ENCODE measurements at regions not wholly inside any gene's neighbourhood (a gene's known extent, or its start where the extent isn't known, plus 50 kb on each side); places are given as distances from the start of the nearest gene placed in this dataset.

GRCh38 chr3:21049334-21050062 lies 701.5 kb downstream of the ZNF385D start:
- WGBS, 5 donors: 73 to 82% (median 77%) methylated on average over 7 of the region's 7 CpGs
- Histone ChIP-seq H3K9me3 (peaks cover 0 to 6% (median 0%) of the 10 kb centered on the region in 8 donors), H3K4me3 (no peak overlapping the region), H3K27ac (no peak overlapping the region), H3K27me3 (replicated peaks in 1 of 7) (no peaks in the 10 kb centered on the region), H3K36me3 (no peaks in the 10 kb centered on the region), H3K4me1 (no peaks in the 10 kb centered on the region)
- no peak for DNase-seq
- TF ChIP-seq CTCF (IDR thresholded peaks at IDR 0.05 in 8 of 11, conservative IDR thresholded peaks at IDR 0.05 in 3 of 11) (no peak), POLR2AphosphoS5 (IDR thresholded peaks at IDR 0.05) (no peak), POLR2A (IDR thresholded peaks at IDR 0.05) (no peak)
- intact Hi-C loops (cut with DNase I; ENCODE audit: low total_unique reads): no loop called here

GRCh38 chr3:21043139-21043538 lies 707.9 kb downstream of the ZNF385D start:
- Histone ChIP-seq H3K27me3 (replicated peaks in 1 of 7) (no peaks in the 10 kb centered on the region), H3K27ac (no peak overlapping the region), H3K4me1 (no peaks in the 10 kb centered on the region), H3K36me3 (no peaks in the 10 kb centered on the region), H3K4me3 (no peak overlapping the region), H3K9me3 (peaks cover 0 to 3% (median 0%) of the 10 kb centered on the region in 8 donors)
- WGBS, 5 donors: 31 to 53% (median 37%) methylated on average over 1 of the region's 1 CpG
- intact Hi-C loops (cut with DNase I; ENCODE audit: low total_unique reads): no loop called here
- TF ChIP-seq CTCF (IDR thresholded peaks at IDR 0.05 in 8 of 11, conservative IDR thresholded peaks at IDR 0.05 in 3 of 11) (no peak), POLR2A (IDR thresholded peaks at IDR 0.05) (no peak), POLR2AphosphoS5 (IDR thresholded peaks at IDR 0.05) (no peak)
- DNase-seq: no peak

DNA sequence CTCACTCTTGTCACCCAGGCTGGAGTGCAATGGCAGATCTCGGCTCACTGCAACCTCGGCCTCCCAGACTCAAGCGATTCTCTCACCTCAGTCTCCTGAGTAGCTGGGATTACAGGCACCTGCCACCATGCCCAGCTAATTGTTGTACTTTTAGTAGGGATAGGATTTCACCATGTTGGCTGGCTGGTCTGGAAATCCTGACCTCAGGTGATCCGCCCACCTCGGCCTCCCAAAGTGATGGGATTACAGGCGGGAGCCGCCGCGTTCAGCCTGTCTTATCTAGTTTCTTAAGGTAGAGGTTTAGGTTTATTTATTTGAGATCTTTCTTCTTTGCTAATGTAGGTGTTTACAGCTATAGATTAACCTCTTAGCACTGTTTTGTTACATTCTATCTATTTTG lies 708.8 kb downstream of the ZNF385D start:
- 91 to 97% (median 95%) methylated on average over 9 of the region's 9 CpGs for WGBS, 5 donors
- DNase-seq: no peak

More for the DNA sequence above, 708.8 kb downstream of the ZNF385D start:
- no peak overlapping the region for H3K27ac ChIP-seq
- H3K27me3 ChIP-seq (replicated peaks in 1 of 7): no peaks in the 10 kb centered on the region
- peaks cover 0 to 3% (median 0%) of the 10 kb centered on the region in 8 donors for H3K9me3 ChIP-seq
- H3K36me3 ChIP-seq: no peaks in the 10 kb centered on the region
- intact Hi-C loops (cut with DNase I; ENCODE audit: low total_unique reads): no loop called here
- no peaks in the 10 kb centered on the region for H3K4me1 ChIP-seq
- no peak for TF ChIP-seq POLR2A (IDR thresholded peaks at IDR 0.05)
- TF ChIP-seq POLR2AphosphoS5 (IDR thresholded peaks at IDR 0.05): no peak
- TF ChIP-seq CTCF (IDR thresholded peaks at IDR 0.05 in 8 of 11, conservative IDR thresholded peaks at IDR 0.05 in 3 of 11): no peak
- no peak overlapping the region for H3K4me3 ChIP-seq

Measured in spleen (tissue), 11 donors.